GM12891 (cell line): ENCODE measurements at regions not wholly inside any gene's neighbourhood (a gene's known extent, or its start where the extent isn't known, plus 50 kb on each side); places are given as distances from the start of the nearest gene placed in this dataset.

Source experiments
- PAX5 ChIP-seq: IDR thresholded peaks from 2 replicates; pipeline ENCODE4 v1.6.1; 2011; ENCODE audit warnings: low read length, moderate library complexity, mild to moderate bottlenecking; ENCODE audit not compliant: insufficient read depth, severe bottlenecking
- POLR2A ChIP-seq: IDR thresholded peaks from 2 replicates; pipeline ENCODE4 v1.6.1; 2011; ENCODE audit warnings: low read depth, low read length, control low read depth
- POLR2AphosphoS5 ChIP-seq: IDR thresholded peaks from 2 replicates; pipeline ENCODE4 v1.6.1; 2011; ENCODE audit warnings: low read depth, low read length, control low read depth
- TAF1 ChIP-seq: IDR thresholded peaks from 2 replicates; pipeline ENCODE4 v1.6.1; 2011; ENCODE audit warnings: low read depth, low read length, control low read depth

- TF ChIP-seq PAX5 (no peak), POLR2AphosphoS5 (no peak), POLR2A (no peak), TAF1 (no peak)
Observed at GRCh38 chr14:41343857-41344256, 262.8 kb upstream of the LRFN5 start.
